Stimulated activated CD4-positive, alpha-beta T cell treated with anti-CD3 and anti-CD28 coated beads, TNF-alpha, amount 100 ng/mL, for 24 hours (primary cell): ENCODE measurements at regions not wholly inside any gene's neighbourhood (a gene's known extent, or its start where the extent isn't known, plus 50 kb on each side); places are given as distances from the start of the nearest gene placed in this dataset.

Experiments
- DNase-seq, 3 experiments: peaks; one replicate each; pipeline ENCODE4 v3.0.0-alpha.2; 2020; ENCODE audit warnings: low read depth in 3 of 3

GRCh38 chr16:79265701-79266100, 334.8 kb downstream of the MAF start:
- no peak for DNase-seq

- no peak for DNase-seq
Observed at GRCh38 chr16:79265196-79265595, 335.3 kb downstream of the MAF start.

- no peak for DNase-seq
Observed at GRCh38 chr16:79264237-79265109, 336.1 kb downstream of the MAF start.

- DNase-seq: no peak
Observed at GRCh38 chr16:79263425-79263824, 337.1 kb downstream of the MAF start.
